A673 (cell line): ENCODE measurements at regions not wholly inside any gene's neighbourhood (a gene's known extent, or its start where the extent isn't known, plus 50 kb on each side); places are given as distances from the start of the nearest gene placed in this dataset.
A peak's percentile ranks its signal among the peaks of the same experiment; 100 is the strongest.

Experiments
- BruUV-seq: library from RNA; stranded (reverse); fragments of 400-500 nt; replicated peaks from 2 replicates; lab custom pipeline; 2021; lab: Mats Ljungman, UMichigan
- CTCF ChIA-PET: fragments of 300-600 bp; sonication (Branson Sonifier 250); formaldehyde crosslinking; loops from one replicate; lab custom pipeline; 2022; ENCODE audit warnings: antibody characterized with exemption; lab: Charles Lee
- POLR2A ChIA-PET: fragments of 300-600 bp; sonication (Branson Sonifier 250); formaldehyde crosslinking; loops from one replicate; lab custom pipeline; 2022; ENCODE audit warnings: antibody characterized with exemption; ENCODE audit not compliant: low non-redundant PET; lab: Charles Lee
- DNase-seq: peaks from one replicate; pipeline ENCODE4 v3.0.0-alpha.2; 2015; ENCODE audit warnings: low spot score
- H3K27ac ChIP-seq: fragments of 200-600 bp; sonication (generic); 2 replicates; pipeline ENCODE4 v1.5.1; 2016; ENCODE audit warnings: mixed run types, low read depth, mild to moderate bottlenecking, mixed read lengths, antibody characterized with exemption, low read length; ENCODE audit not compliant: poor library complexity, severe bottlenecking
- H3K27me3 ChIP-seq: fragments of 200-600 bp; sonication (generic); replicated peaks from 2 replicates; pipeline ENCODE4 v1.6.1; 2017; ENCODE audit warnings: mixed run types, low read depth, mild to moderate bottlenecking, mixed read lengths, antibody characterized with exemption, low read length; ENCODE audit not compliant: insufficient read depth, poor library complexity
- H3K36me3 ChIP-seq: fragments of 200-600 bp; sonication (generic); 2 replicates; pipeline ENCODE4 v1.6.1; 2016; ENCODE audit warnings: mixed run types, mild to moderate bottlenecking, mixed read lengths, antibody characterized with exemption, low read length; ENCODE audit not compliant: insufficient read depth, poor library complexity, severe bottlenecking
- H3K4me1 ChIP-seq: fragments of 200-600 bp; sonication (generic); 2 replicates; pipeline ENCODE4 v1.6.1; 2017; ENCODE audit warnings: mixed run types, mild to moderate bottlenecking, mixed read lengths, antibody characterized with exemption, low read length; ENCODE audit not compliant: insufficient read depth, poor library complexity, severe bottlenecking
- H3K4me3 ChIP-seq: fragments of 200-600 bp; sonication (generic); 2 replicates; pipeline ENCODE4 v1.5.1; 2016; ENCODE audit warnings: low read depth, mixed run types, mild to moderate bottlenecking, mixed read lengths, low read length; ENCODE audit not compliant: poor library complexity, severe bottlenecking
- H3K9me3 ChIP-seq: fragments of 200-600 bp; sonication (generic); 2 replicates; pipeline ENCODE4 v1.6.1; 2016; ENCODE audit warnings: mixed run types, low read depth, mild to moderate bottlenecking, mixed read lengths, antibody characterized with exemption, low read length; ENCODE audit not compliant: poor library complexity, severe bottlenecking
- CTCF ChIP-seq: fragments of 300-800, 200-600 bp; sonication (generic); conservative IDR thresholded peaks from 2 replicates; pipeline ENCODE4 v1.5.1; 2017; ENCODE audit warnings: low read depth, mild to moderate bottlenecking, antibody characterized with exemption, low read length, moderate library complexity, mixed read lengths
- EZH2 ChIP-seq: fragments of 200-600 bp; sonication (generic); IDR thresholded peaks from 2 replicates; pipeline ENCODE4 v1.6.1; 2017; ENCODE audit warnings: borderline replicate concordance, low read depth, mild to moderate bottlenecking, mixed read lengths, antibody characterized with exemption, low read length; ENCODE audit not compliant: poor library complexity, severe bottlenecking
- intact Hi-C: fragments of 100-400 bp; cut with micrococcal nuclease; formaldehyde crosslinking; loops from one replicate; pipeline ENCODE4 v1.10.0; 2022; ENCODE audit not compliant: unreplicated experiment

- no peaks in the 10 kb centered on the region for H3K9me3 ChIP-seq
- no peaks in the 10 kb centered on the region for H3K4me1 ChIP-seq
- no peak overlapping the region for H3K4me3 ChIP-seq
- TF ChIP-seq EZH2 (no peak), CTCF (no peak)
- ChIA-PET POLR2A (no interaction called here), CTCF (no interaction called here)
- H3K27ac ChIP-seq = no peak overlapping the region
- BruUV-seq = no TSS peak
- no peaks in the 10 kb centered on the region for H3K36me3 ChIP-seq
- H3K27me3 ChIP-seq = no peaks in the 10 kb centered on the region
- intact Hi-C loops = no loop called here
- DNase-seq = no peak
Observed at GRCh38 chr18:39166776-39167175, 1601.2 kb upstream of the CELF4 start.

- Histone ChIP-seq H3K36me3 (no peaks in the 10 kb centered on the region), H3K27ac (no peak overlapping the region), H3K9me3 (no peaks in the 10 kb centered on the region), H3K4me1 (no peaks in the 10 kb centered on the region), H3K27me3 (no peaks in the 10 kb centered on the region), H3K4me3 (no peak overlapping the region)
- intact Hi-C loops = no loop called here
- ChIA-PET CTCF (no interaction called here), POLR2A (no interaction called here)
- BruUV-seq = no TSS peak
- no peak for TF ChIP-seq EZH2
- TF ChIP-seq CTCF = peak; percentile 32; the same call in 1 of the 2 replicates
- DNase-seq = no peak
Observed at GRCh38 chr18:39162013-39162827, 1596.6 kb upstream of the CELF4 start.

- Histone ChIP-seq H3K4me3 (no peak overlapping the region), H3K9me3 (peaks cover 26% of the 10 kb centered on the region), H3K4me1 (no peaks in the 10 kb centered on the region), H3K27me3 (no peaks in the 10 kb centered on the region), H3K27ac (no peak overlapping the region), H3K36me3 (no peaks in the 10 kb centered on the region)
- TF ChIP-seq CTCF (no peak), EZH2 (no peak)
- ChIA-PET CTCF (no interaction called here), POLR2A (no interaction called here)
- DNase-seq = peak; percentile 3
- no TSS peak for BruUV-seq
- intact Hi-C loops = no loop called here
Observed at GRCh38 chr18:39149211-39149806, 1583.7 kb upstream of the CELF4 start.
